Femur (tissue), 1 donor: ENCODE measurements at regions not wholly inside any gene's neighbourhood (a gene's known extent, or its start where the extent isn't known, plus 50 kb on each side); places are given as distances from the start of the nearest gene placed in this dataset.
A peak's percentile ranks its signal among the peaks of the same experiment; 100 is the strongest.

Experiments
- DNase-seq: peaks from one replicate; pipeline ENCODE4 v3.0.0-alpha.2; 2017

- DNase-seq, result no peak
Measured at GRCh38 chr7:46559194-46559832, 638.2 kb upstream of the IGFBP3 start.

- DNase-seq, result no peak
Measured at GRCh38 chr7:46558482-46559193, 637.6 kb upstream of the IGFBP3 start.

- no peak for DNase-seq
Measured at GRCh38 chr7:46557781-46558180, 636.7 kb upstream of the IGFBP3 start.

GRCh38 chr7:46557295-46557711 lies 636.2 kb upstream of the IGFBP3 start:
- DNase-seq, result peak; percentile 45

- no peak for DNase-seq
Measured at GRCh38 chr7:46554688-46555422, 633.8 kb upstream of the IGFBP3 start.

- DNase-seq, result no peak
Measured at GRCh38 chr7:46551603-46552002, 630.5 kb upstream of the IGFBP3 start.

GRCh38 chr7:46550864-46551263 lies 629.8 kb upstream of the IGFBP3 start:
- DNase-seq, result no peak

GRCh38 chr7:46549892-46550639 lies 629.0 kb upstream of the IGFBP3 start:
- no peak for DNase-seq

GRCh38 chr7:46549347-46549746 lies 628.3 kb upstream of the IGFBP3 start:
- DNase-seq, result no peak

GRCh38 chr7:46547044-46547443 lies 626.0 kb upstream of the IGFBP3 start:
- no peak for DNase-seq

GRCh38 chr7:46545790-46546189 lies 624.7 kb upstream of the IGFBP3 start:
- no peak for DNase-seq

GRCh38 chr7:46544396-46545008 lies 623.4 kb upstream of the IGFBP3 start:
- DNase-seq, result no peak

- no peak for DNase-seq
Measured at GRCh38 chr7:46542076-46542475, 621.0 kb upstream of the IGFBP3 start.

- DNase-seq, result no peak
Measured at GRCh38 chr7:46539892-46540483, 618.9 kb upstream of the IGFBP3 start.

GRCh38 chr7:46537191-46537905 lies 616.3 kb upstream of the IGFBP3 start:
- peak; percentile 42 for DNase-seq

- no peak for DNase-seq
Measured at GRCh38 chr7:46534664-46535588, 613.9 kb upstream of the IGFBP3 start.

GRCh38 chr7:46533946-46534345 lies 612.9 kb upstream of the IGFBP3 start:
- no peak for DNase-seq

GRCh38 chr7:46532571-46532970 lies 611.5 kb upstream of the IGFBP3 start:
- DNase-seq, result no peak

GRCh38 chr7:46530081-46530750 lies 609.1 kb upstream of the IGFBP3 start:
- DNase-seq, result no peak

- no peak for DNase-seq
Measured at GRCh38 chr7:46527360-46527759, 606.3 kb upstream of the IGFBP3 start.
